ENCODE measurements at regions not wholly inside any gene's neighbourhood (a gene's known extent, or its start where the extent isn't known, plus 50 kb on each side); places are given as distances from the start of the nearest gene placed in this dataset.

DNA sequence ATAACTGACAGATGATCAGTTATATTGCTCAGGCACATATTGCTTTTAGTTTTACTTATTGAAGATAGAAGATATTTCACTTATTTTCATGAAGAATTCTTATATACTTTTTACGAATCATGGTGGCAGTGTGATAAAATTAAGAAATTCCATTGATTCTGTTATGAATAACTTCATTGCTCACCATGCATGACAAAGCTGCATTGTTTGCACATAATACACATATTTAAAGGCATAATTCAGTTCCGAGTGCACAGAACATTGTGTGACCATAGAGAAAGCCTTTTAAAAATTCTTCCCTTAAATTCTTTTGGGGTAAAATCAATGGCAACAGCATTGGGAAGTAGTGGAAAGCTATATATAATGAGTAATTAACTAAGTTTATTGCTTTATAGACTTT is 82.5 kb upstream of the NAALADL2 start:
- H3K36me3 ChIP-seq, result no peaks in the 10 kb centered on the region
- TF ChIP-seq POLR2A (IDR thresholded peaks at IDR 0.05) (no peak), EP300 (IDR thresholded peaks at IDR 0.05; ENCODE audit: low read depth) (no peak), POLR2AphosphoS5 (IDR thresholded peaks at IDR 0.05) (no peak)
- TF ChIP-seq, protein P1, sequence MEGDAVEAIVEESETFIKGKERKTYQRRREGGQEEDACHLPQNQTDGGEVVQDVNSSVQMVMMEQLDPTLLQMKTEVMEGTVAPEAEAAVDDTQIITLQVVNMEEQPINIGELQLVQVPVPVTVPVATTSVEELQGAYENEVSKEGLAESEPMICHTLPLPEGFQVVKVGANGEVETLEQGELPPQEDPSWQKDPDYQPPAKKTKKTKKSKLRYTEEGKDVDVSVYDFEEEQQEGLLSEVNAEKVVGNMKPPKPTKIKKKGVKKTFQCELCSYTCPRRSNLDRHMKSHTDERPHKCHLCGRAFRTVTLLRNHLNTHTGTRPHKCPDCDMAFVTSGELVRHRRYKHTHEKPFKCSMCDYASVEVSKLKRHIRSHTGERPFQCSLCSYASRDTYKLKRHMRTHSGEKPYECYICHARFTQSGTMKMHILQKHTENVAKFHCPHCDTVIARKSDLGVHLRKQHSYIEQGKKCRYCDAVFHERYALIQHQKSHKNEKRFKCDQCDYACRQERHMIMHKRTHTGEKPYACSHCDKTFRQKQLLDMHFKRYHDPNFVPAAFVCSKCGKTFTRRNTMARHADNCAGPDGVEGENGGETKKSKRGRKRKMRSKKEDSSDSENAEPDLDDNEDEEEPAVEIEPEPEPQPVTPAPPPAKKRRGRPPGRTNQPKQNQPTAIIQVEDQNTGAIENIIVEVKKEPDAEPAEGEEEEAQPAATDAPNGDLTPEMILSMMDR (IDR thresholded peaks at IDR 0.05), result no peak
- intact Hi-C loops (cut with DNase I; ENCODE audit: low total_unique reads) (no loop called here), in situ Hi-C loops (cut with MboI; ENCODE audit: low pct_ligation_motif_present in 1 of 4, low pct_unique_long_range_greater_than_20kb in 1 of 4, low sequenced_read_pairs in 3 of 4) (no loop called here)
- 64 to 72% methylated on average over 2 of the region's 2 CpGs for WGBS, 2 donors (ENCODE audit: low coverage in 1 of 2)
- no peak overlapping the region for H3K27ac ChIP-seq
- no peaks in the 10 kb centered on the region for H3K9me3 ChIP-seq
- DNase-seq, result no peak
- H3K27me3 ChIP-seq, result no peaks in the 10 kb centered on the region
- no peaks in the 10 kb centered on the region for H3K4me1 ChIP-seq
- H3K4me3 ChIP-seq, result no peak overlapping the region

- H3K27me3 ChIP-seq, result no peaks in the 10 kb centered on the region
- DNase-seq, result no peak
- TF ChIP-seq EP300 (IDR thresholded peaks at IDR 0.05; ENCODE audit: low read depth) (no peak), POLR2AphosphoS5 (IDR thresholded peaks at IDR 0.05) (no peak), POLR2A (IDR thresholded peaks at IDR 0.05) (no peak)
- TF ChIP-seq, protein P1 (IDR thresholded peaks at IDR 0.05), result no peak
- H3K4me3 ChIP-seq, result no peak overlapping the region
- H3K4me1 ChIP-seq, result no peaks in the 10 kb centered on the region
- no peaks in the 10 kb centered on the region for H3K9me3 ChIP-seq
- no peak overlapping the region for H3K27ac ChIP-seq
- intact Hi-C loops (cut with DNase I; ENCODE audit: low total_unique reads), result no loop called here
- in situ Hi-C loops (cut with MboI; ENCODE audit: low pct_ligation_motif_present in 1 of 4, low pct_unique_long_range_greater_than_20kb in 1 of 4, low sequenced_read_pairs in 3 of 4), result no loop called here
- H3K36me3 ChIP-seq, result no peaks in the 10 kb centered on the region
Measured at GRCh38 chr3:174777813-174778212, 81.3 kb upstream of the NAALADL2 start.

GRCh38 chr3:174783502-174783901 is 75.6 kb upstream of the NAALADL2 start:
- in situ Hi-C loops (cut with MboI; ENCODE audit: low pct_ligation_motif_present in 1 of 4, low pct_unique_long_range_greater_than_20kb in 1 of 4, low sequenced_read_pairs in 3 of 4), result no loop called here
- 88 to 100% methylated on average over 2 of the region's 2 CpGs for WGBS, 2 donors (ENCODE audit: low coverage in 1 of 2)

GRCh38 chr3:174784206-174784934 is 74.8 kb upstream of the NAALADL2 start:
- in situ Hi-C loops (cut with MboI; ENCODE audit: low pct_ligation_motif_present in 1 of 4, low pct_unique_long_range_greater_than_20kb in 1 of 4, low sequenced_read_pairs in 3 of 4), result no loop called here
- Histone ChIP-seq H3K9me3 (no peaks in the 10 kb centered on the region), H3K36me3 (no peaks in the 10 kb centered on the region), H3K27me3 (no peaks in the 10 kb centered on the region), H3K4me3 (no peak overlapping the region), H3K4me1 (no peaks in the 10 kb centered on the region), H3K27ac (no peak overlapping the region)
- intact Hi-C loops (cut with DNase I; ENCODE audit: low total_unique reads), result no loop called here
- TF ChIP-seq, protein P1 (IDR thresholded peaks at IDR 0.05), result no peak
- TF ChIP-seq POLR2AphosphoS5 (IDR thresholded peaks at IDR 0.05) (no peak), EP300 (IDR thresholded peaks at IDR 0.05; ENCODE audit: low read depth) (no peak), POLR2A (IDR thresholded peaks at IDR 0.05) (no peak)
- 54 to 76% methylated on average over 3 to 4 of the region's 4 CpGs for WGBS, 2 donors (ENCODE audit: low coverage in 1 of 2)
- no peak for DNase-seq

More at GRCh38 chr3:174783502-174783901, 75.6 kb upstream of the NAALADL2 start:
- H3K4me1 ChIP-seq, result no peaks in the 10 kb centered on the region
- no peaks in the 10 kb centered on the region for H3K27me3 ChIP-seq
- no peak overlapping the region for H3K27ac ChIP-seq
- intact Hi-C loops (cut with DNase I; ENCODE audit: low total_unique reads), result no loop called here
- TF ChIP-seq EP300 (IDR thresholded peaks at IDR 0.05; ENCODE audit: low read depth) (no peak), POLR2AphosphoS5 (IDR thresholded peaks at IDR 0.05) (no peak), POLR2A (IDR thresholded peaks at IDR 0.05) (no peak)
- TF ChIP-seq, protein P1 (IDR thresholded peaks at IDR 0.05), result no peak
- DNase-seq, result no peak
- H3K9me3 ChIP-seq, result no peaks in the 10 kb centered on the region
- H3K36me3 ChIP-seq, result no peaks in the 10 kb centered on the region
- H3K4me3 ChIP-seq, result no peak overlapping the region

Data from transverse colon (tissue), 4 donors.